ENCODE measurements at regions not wholly inside any gene's neighbourhood (a gene's known extent, or its start where the extent isn't known, plus 50 kb on each side); places are given as distances from the start of the nearest gene placed in this dataset.

DNA sequence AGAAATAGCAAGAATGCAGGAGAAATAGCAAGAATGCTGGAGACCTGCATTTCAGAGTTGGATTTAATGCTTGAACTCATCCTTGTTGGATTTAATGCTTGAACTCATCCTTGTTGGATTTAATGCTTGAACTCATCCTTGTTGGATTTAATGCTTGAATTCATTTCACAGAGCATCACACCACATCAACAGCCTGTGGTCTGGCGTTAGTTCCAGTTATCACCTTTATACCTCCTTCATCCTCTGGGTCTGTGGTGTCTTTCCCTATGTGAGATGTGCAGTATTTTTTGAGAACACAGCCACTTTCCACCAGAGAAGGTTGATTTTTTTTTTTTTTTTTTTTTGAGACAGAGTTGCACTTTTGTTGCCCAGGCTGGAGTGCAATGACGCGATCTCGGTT is 546.4 kb upstream of the SOX11 start:
- no peak for TF ChIP-seq FOSL1 (IDR thresholded peaks at IDR 0.05; ENCODE audit: low read depth)
- TF ChIP-seq, protein P1, sequence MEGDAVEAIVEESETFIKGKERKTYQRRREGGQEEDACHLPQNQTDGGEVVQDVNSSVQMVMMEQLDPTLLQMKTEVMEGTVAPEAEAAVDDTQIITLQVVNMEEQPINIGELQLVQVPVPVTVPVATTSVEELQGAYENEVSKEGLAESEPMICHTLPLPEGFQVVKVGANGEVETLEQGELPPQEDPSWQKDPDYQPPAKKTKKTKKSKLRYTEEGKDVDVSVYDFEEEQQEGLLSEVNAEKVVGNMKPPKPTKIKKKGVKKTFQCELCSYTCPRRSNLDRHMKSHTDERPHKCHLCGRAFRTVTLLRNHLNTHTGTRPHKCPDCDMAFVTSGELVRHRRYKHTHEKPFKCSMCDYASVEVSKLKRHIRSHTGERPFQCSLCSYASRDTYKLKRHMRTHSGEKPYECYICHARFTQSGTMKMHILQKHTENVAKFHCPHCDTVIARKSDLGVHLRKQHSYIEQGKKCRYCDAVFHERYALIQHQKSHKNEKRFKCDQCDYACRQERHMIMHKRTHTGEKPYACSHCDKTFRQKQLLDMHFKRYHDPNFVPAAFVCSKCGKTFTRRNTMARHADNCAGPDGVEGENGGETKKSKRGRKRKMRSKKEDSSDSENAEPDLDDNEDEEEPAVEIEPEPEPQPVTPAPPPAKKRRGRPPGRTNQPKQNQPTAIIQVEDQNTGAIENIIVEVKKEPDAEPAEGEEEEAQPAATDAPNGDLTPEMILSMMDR (IDR thresholded peaks at IDR 0.05 in 2 of 3, conservative IDR thresholded peaks at IDR 0.05 in 1 of 3; ENCODE audit: borderline replicate concordance in 1 of 3, insufficient read depth in 1 of 3, low read depth in 2 of 3, low read length in 2 of 3), result no peak
- TF ChIP-seq, protein P2, sequence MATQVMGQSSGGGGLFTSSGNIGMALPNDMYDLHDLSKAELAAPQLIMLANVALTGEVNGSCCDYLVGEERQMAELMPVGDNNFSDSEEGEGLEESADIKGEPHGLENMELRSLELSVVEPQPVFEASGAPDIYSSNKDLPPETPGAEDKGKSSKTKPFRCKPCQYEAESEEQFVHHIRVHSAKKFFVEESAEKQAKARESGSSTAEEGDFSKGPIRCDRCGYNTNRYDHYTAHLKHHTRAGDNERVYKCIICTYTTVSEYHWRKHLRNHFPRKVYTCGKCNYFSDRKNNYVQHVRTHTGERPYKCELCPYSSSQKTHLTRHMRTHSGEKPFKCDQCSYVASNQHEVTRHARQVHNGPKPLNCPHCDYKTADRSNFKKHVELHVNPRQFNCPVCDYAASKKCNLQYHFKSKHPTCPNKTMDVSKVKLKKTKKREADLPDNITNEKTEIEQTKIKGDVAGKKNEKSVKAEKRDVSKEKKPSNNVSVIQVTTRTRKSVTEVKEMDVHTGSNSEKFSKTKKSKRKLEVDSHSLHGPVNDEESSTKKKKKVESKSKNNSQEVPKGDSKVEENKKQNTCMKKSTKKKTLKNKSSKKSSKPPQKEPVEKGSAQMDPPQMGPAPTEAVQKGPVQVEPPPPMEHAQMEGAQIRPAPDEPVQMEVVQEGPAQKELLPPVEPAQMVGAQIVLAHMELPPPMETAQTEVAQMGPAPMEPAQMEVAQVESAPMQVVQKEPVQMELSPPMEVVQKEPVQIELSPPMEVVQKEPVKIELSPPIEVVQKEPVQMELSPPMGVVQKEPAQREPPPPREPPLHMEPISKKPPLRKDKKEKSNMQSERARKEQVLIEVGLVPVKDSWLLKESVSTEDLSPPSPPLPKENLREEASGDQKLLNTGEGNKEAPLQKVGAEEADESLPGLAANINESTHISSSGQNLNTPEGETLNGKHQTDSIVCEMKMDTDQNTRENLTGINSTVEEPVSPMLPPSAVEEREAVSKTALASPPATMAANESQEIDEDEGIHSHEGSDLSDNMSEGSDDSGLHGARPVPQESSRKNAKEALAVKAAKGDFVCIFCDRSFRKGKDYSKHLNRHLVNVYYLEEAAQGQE (IDR thresholded peaks at IDR 0.05; ENCODE audit: low read depth), result no peak
- no peak for TF ChIP-seq RAD21 (IDR thresholded peaks at IDR 0.05; ENCODE audit: low read depth)
- TF ChIP-seq EZH2phosphoT487 (IDR thresholded peaks at IDR 0.05; ENCODE audit: borderline replicate concordance), result no peak
- no peak for TF ChIP-seq POLR2AphosphoS5 (IDR thresholded peaks at IDR 0.05; ENCODE audit: low read depth, low read length)
- no peak for TF ChIP-seq SP1 (IDR thresholded peaks at IDR 0.05; ENCODE audit: low read depth)
- no peak for TF ChIP-seq ZNF274 (IDR thresholded peaks at IDR 0.05; ENCODE audit: low read depth, low read length)
- no peak for TF ChIP-seq EZH2 (IDR thresholded peaks at IDR 0.05)
- no peak for TF ChIP-seq SIN3A (IDR thresholded peaks at IDR 0.05; ENCODE audit: low read depth)
- TF ChIP-seq EGR1 (IDR thresholded peaks at IDR 0.05; ENCODE audit: low read depth), result no peak
- TF ChIP-seq SRF (IDR thresholded peaks at IDR 0.05; ENCODE audit: low read depth), result no peak
- TF ChIP-seq POLR2A (IDR thresholded peaks at IDR 0.05; ENCODE audit: borderline replicate concordance, extremely low read depth, insufficient read depth, insufficient read length), result no peak
- TF ChIP-seq, protein P3, sequence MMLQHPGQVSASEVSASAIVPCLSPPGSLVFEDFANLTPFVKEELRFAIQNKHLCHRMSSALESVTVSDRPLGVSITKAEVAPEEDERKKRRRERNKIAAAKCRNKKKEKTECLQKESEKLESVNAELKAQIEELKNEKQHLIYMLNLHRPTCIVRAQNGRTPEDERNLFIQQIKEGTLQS (IDR thresholded peaks at IDR 0.05), result no peak
